Activated T-helper 2 cell treated with anti-CD3 and anti-CD28 coated beads, Interferon-gamma antibody, Interleukin-2, Interleukin-4, amounts not matched to agents 10 μg/mL and 5 μg/mL and 100 μg/mL, durations not matched to agents 14 hours and 24 hours and 36 hours (primary cell): ENCODE measurements at regions not wholly inside any gene's neighbourhood (a gene's known extent, or its start where the extent isn't known, plus 50 kb on each side); places are given as distances from the start of the nearest gene placed in this dataset.
"Not testable (repeated sequence)": the region's sequence is repeated elsewhere in the genome, so short reads cannot be mapped to it uniquely, and the experiment has no call there.

Experiments
- DNase-seq: peaks from one replicate; pipeline ENCODE4 v3.0.0; 2021; ENCODE audit warnings: low spot score
- H3K27ac Mint-ChIP-seq: one replicate; pipeline ENCODE4 v1.8.0; 2021; ENCODE audit warnings: mixed read lengths
- H3K27me3 Mint-ChIP-seq: one replicate; pipeline ENCODE4 v1.8.0; 2021; ENCODE audit warnings: low read depth, mixed read lengths
- H3K36me3 Mint-ChIP-seq: one replicate; pipeline ENCODE4 v1.8.0; 2021; ENCODE audit warnings: low read depth, mixed read lengths
- H3K4me1 Mint-ChIP-seq: one replicate; pipeline ENCODE4 v1.8.0; 2021; ENCODE audit warnings: low read depth, mixed read lengths
- H3K4me3 Mint-ChIP-seq: one replicate; pipeline ENCODE4 v1.8.0; 2021; ENCODE audit warnings: low read depth, mild to moderate bottlenecking, moderate library complexity, mixed read lengths
- H3K9me3 Mint-ChIP-seq: one replicate; pipeline ENCODE4 v1.8.0; 2021; ENCODE audit warnings: mixed read lengths
- intact Hi-C: fragments of 100-400 bp; cut with micrococcal nuclease; formaldehyde crosslinking; loops from one replicate; pipeline ENCODE4 v1.15.1; 2023

DNA sequence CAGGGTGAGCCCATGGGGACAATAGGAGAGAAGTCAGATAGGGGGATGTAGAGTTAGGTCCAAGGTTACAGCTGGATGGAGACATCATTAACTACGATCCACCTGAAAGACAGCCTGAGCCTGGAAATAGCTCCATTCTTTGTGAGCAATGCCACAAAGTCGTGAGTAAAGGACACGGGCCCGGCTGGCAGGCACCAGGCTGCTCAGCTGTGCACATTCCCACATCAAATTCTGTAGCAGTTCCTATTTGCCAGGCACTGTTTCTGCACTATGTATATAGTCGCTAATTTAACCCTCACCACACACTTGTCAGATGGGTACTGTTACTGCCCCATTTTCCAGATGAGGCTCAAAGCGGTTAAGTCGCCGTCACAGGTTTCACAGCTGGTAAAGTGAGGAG is 338.0 kb upstream of the KAZN start:
- Mint-ChIP-seq H3K27me3 (no peaks in the 10 kb centered on the region), H3K4me3 (no peak overlapping the region), H3K9me3 (no peaks in the 10 kb centered on the region), H3K27ac (no peak overlapping the region), H3K4me1 (no peaks in the 10 kb centered on the region), H3K36me3 (no peaks in the 10 kb centered on the region)
- intact Hi-C loops: no loop called here
- no peak for DNase-seq

GRCh38 chr1:14261395-14261794 is 337.1 kb upstream of the KAZN start:
- Mint-ChIP-seq H3K27ac (no peak overlapping the region), H3K36me3 (no peaks in the 10 kb centered on the region), H3K4me3 (no peak overlapping the region), H3K27me3 (no peaks in the 10 kb centered on the region), H3K9me3 (no peaks in the 10 kb centered on the region), H3K4me1 (no peaks in the 10 kb centered on the region)
- no peak for DNase-seq
- intact Hi-C loops: no loop called here

DNA sequence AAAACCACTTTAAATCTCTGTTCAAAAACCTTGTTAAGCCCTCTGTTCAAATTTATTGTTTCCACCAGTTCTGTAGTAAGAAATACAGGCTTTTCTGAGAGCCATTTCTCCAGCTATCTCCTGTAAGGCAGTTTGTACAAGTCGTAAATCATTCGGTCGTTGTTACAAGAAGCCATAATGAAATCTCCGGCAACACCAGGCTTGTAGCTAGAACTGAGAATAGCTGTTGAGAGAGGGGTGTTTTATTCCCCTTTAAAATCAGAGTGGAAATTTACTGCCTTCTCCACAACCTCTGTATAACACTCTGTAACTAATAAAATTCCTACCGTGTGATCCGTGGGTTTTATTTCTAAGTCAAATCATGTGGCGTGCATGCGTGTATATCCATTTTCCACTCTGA is 335.8 kb upstream of the KAZN start:
- Mint-ChIP-seq H3K36me3 (no peaks in the 10 kb centered on the region), H3K9me3 (no peaks in the 10 kb centered on the region), H3K27me3 (no peaks in the 10 kb centered on the region), H3K4me1 (no peaks in the 10 kb centered on the region), H3K27ac (no peak overlapping the region), H3K4me3 (no peak overlapping the region)
- no peak for DNase-seq
- intact Hi-C loops: no loop called here

DNA sequence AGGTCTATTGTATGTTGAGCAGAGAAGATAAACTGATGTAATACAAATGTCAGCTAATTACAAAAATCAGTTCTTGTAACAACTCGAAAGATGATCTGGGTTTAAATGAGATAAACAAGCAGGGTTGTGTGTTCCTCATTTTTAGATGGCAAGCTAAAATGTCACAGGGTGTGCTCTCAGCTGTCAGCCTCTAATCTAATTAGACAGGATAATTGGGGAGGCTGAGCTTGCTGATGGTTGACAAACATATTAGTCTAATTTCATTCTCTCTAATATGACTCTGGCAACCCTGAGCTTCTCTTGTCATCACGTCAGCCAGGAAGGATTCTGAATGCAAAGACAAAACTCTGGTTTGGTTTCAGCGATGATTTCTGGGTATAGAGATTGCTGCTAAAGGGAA is 335.3 kb upstream of the KAZN start:
- Mint-ChIP-seq H3K27ac (no peak overlapping the region), H3K4me3 (no peak overlapping the region), H3K4me1 (no peaks in the 10 kb centered on the region), H3K9me3 (no peaks in the 10 kb centered on the region), H3K36me3 (no peaks in the 10 kb centered on the region), H3K27me3 (no peaks in the 10 kb centered on the region)
- DNase-seq: no peak
- intact Hi-C loops: no loop called here

GRCh38 chr1:14263671-14264070 is 334.8 kb upstream of the KAZN start:
- H3K9me3 Mint-ChIP-seq: no peaks in the 10 kb centered on the region
- H3K4me3 Mint-ChIP-seq: no peak overlapping the region
- DNase-seq: no peak
- H3K27me3 Mint-ChIP-seq: no peaks in the 10 kb centered on the region
- no peaks in the 10 kb centered on the region for H3K4me1 Mint-ChIP-seq
- H3K27ac Mint-ChIP-seq: no peak overlapping the region
- intact Hi-C loops: no loop called here
- no peaks in the 10 kb centered on the region for H3K36me3 Mint-ChIP-seq

DNA sequence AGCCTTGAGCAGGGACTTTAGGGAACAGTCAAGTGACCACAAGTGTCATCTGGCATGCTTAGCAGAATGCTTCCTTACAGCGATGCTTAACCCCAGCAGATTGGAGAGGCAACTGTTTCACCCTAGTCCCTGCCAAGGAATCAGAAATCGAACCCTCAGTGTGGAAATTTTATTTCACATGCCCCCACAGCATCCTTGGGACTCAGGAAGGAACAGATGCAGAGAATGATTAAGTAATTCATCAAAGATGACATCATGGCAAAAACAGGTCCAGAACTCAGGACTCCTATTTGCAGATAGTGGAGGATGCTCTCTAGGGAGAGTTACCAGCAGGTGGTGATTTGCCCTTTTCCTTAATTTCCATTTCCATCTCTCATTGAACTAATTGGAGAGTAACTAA is 333.0 kb upstream of the KAZN start:
- H3K9me3 Mint-ChIP-seq: no peaks in the 10 kb centered on the region

DNA sequence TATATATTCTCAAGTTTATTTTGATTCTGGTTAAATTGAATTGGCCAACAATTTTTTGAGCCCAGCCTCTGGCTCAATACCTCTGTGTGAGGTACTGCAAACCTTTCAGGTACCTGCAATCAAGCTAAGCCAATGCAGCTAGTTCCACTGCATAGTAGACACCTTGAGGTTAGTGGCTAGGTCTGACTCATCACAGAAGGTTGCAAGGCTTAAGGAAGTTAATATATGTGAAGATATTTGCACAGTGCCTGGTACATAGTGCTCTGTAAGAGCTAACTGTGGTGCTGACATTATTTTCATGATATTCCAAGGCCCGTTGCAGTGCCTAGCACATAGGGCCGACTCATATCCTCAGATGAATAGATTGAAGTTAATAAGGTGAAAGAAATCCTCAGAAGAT is 330.5 kb upstream of the KAZN start:
- H3K9me3 Mint-ChIP-seq: no peaks in the 10 kb centered on the region
- H3K27ac Mint-ChIP-seq: no peak overlapping the region
- no peaks in the 10 kb centered on the region for H3K36me3 Mint-ChIP-seq

More for the DNA sequence above, 333.0 kb upstream of the KAZN start:
- intact Hi-C loops: no loop called here
- Mint-ChIP-seq H3K27ac (no peak overlapping the region), H3K4me3 (no peak overlapping the region), H3K36me3 (no peaks in the 10 kb centered on the region), H3K4me1 (no peaks in the 10 kb centered on the region), H3K27me3 (no peaks in the 10 kb centered on the region)
- DNase-seq: no peak

DNA sequence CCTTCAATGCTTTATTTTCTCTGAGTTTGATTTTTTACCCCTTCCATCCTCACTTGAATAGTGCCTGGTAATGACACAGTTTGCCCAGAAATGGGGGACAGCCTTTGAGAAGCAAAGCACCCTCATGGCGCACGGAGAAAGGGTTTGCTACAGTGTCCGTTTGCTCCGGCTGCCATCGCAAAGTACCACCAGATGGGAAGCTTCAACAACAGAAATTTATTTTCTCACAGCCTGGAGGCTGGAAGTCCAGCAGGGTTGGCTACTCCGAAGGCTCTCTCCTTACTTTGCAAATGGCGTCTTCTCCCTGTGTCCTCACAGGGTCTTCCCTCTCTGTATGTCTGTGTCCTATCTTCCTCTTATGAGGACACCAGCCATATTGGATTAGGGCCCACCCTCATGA is 327.7 kb upstream of the KAZN start:
- no peaks in the 10 kb centered on the region for H3K4me1 Mint-ChIP-seq
- H3K27me3 Mint-ChIP-seq: no peaks in the 10 kb centered on the region
- no peak overlapping the region for H3K4me3 Mint-ChIP-seq
- H3K27ac Mint-ChIP-seq: no peak overlapping the region
- H3K36me3 Mint-ChIP-seq: no peaks in the 10 kb centered on the region
- intact Hi-C loops: no loop called here
- H3K9me3 Mint-ChIP-seq: no peaks in the 10 kb centered on the region
- DNase-seq: no peak

More for the DNA sequence above, 330.5 kb upstream of the KAZN start:
- Mint-ChIP-seq H3K27me3 (no peaks in the 10 kb centered on the region), H3K4me3 (no peak overlapping the region), H3K4me1 (no peaks in the 10 kb centered on the region)
- intact Hi-C loops: no loop called here
- no peak for DNase-seq

- H3K4me1 Mint-ChIP-seq: no peaks in the 10 kb centered on the region
- H3K4me3 Mint-ChIP-seq: no peak overlapping the region
- no peaks in the 10 kb centered on the region for H3K9me3 Mint-ChIP-seq
- no peak overlapping the region for H3K27ac Mint-ChIP-seq
- no peaks in the 10 kb centered on the region for H3K27me3 Mint-ChIP-seq
- intact Hi-C loops: no loop called here
- DNase-seq: no peak
- H3K36me3 Mint-ChIP-seq: no peaks in the 10 kb centered on the region
Measured at GRCh38 chr1:14273811-14274210, 324.7 kb upstream of the KAZN start.

DNA sequence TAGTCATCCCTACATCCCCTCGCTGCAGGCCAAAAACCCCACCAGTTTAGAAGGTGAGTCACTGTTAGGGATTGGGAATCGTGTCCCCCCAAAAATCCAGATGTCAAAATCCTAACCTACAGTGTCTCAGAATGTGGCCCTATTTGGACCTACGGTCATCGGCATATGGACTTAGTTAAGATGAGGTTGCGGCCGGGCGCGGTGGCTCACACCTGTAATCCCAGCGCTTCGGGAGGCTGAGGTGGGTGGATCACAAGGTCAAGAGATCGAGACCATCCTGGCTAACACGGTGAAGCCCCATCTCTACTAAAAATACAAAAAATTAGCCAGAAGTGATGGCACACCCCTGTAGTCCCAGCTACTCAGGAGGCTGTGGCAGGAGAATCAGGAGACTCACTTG is 318.6 kb upstream of the KAZN start:
- H3K4me3 Mint-ChIP-seq, H3K27me3 Mint-ChIP-seq, H3K9me3 Mint-ChIP-seq, DNase-seq, H3K4me1 Mint-ChIP-seq, H3K27ac Mint-ChIP-seq, intact Hi-C loops, H3K36me3 Mint-ChIP-seq: not testable (repeated sequence)

- no peaks in the 10 kb centered on the region for H3K36me3 Mint-ChIP-seq
- no peaks in the 10 kb centered on the region for H3K4me1 Mint-ChIP-seq
- no peak for DNase-seq
- H3K4me3 Mint-ChIP-seq: no peak overlapping the region
- intact Hi-C loops: no loop called here
- no peaks in the 10 kb centered on the region for H3K27me3 Mint-ChIP-seq
- no peaks in the 10 kb centered on the region for H3K9me3 Mint-ChIP-seq
- no peak overlapping the region for H3K27ac Mint-ChIP-seq
Measured at GRCh38 chr1:14280909-14281308, 317.6 kb upstream of the KAZN start.

GRCh38 chr1:14281412-14281811 is 317.1 kb upstream of the KAZN start:
- Mint-ChIP-seq H3K27ac (no peak overlapping the region), H3K4me1 (no peaks in the 10 kb centered on the region), H3K9me3 (no peaks in the 10 kb centered on the region), H3K27me3 (no peaks in the 10 kb centered on the region), H3K36me3 (no peaks in the 10 kb centered on the region), H3K4me3 (no peak overlapping the region)
- intact Hi-C loops: no loop called here
- DNase-seq: no peak

DNA sequence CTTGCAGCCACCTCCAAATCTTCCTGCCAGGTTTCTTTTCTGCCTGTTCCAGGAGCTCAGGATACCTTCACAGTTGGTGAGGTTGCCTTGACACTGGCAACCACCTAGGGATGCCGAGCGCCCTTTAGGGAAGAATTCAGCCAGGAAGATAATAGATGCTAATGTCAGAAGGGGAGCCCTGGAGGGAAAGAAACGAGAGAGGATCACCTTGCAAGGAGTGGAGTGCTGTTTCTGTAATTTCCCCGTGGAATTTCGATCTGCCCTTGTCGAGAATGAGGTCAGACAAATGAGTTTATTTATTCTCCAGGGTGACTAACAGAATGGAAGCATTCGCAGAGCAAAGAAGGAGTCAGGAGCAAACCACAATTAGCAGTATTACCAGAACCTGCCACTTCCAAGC is 315.8 kb upstream of the KAZN start:
- Mint-ChIP-seq H3K9me3 (no peaks in the 10 kb centered on the region), H3K4me1 (no peaks in the 10 kb centered on the region), H3K27me3 (no peaks in the 10 kb centered on the region), H3K36me3 (no peaks in the 10 kb centered on the region), H3K4me3 (no peak overlapping the region), H3K27ac (no peak overlapping the region)
- DNase-seq: no peak
- intact Hi-C loops: no loop called here

GRCh38 chr1:14285238-14285637 is 313.2 kb upstream of the KAZN start:
- no peak for DNase-seq
- H3K9me3 Mint-ChIP-seq: no peaks in the 10 kb centered on the region
- no peak overlapping the region for H3K4me3 Mint-ChIP-seq
- peaks cover 3% of the 10 kb centered on the region for H3K27me3 Mint-ChIP-seq
- intact Hi-C loops: no loop called here
- H3K27ac Mint-ChIP-seq: no peak overlapping the region
- no peaks in the 10 kb centered on the region for H3K36me3 Mint-ChIP-seq
- H3K4me1 Mint-ChIP-seq: no peaks in the 10 kb centered on the region
